Mesothelial cell of epicardium (in vitro differentiated cells): ENCODE measurements at regions not wholly inside any gene's neighbourhood (a gene's known extent, or its start where the extent isn't known, plus 50 kb on each side); places are given as distances from the start of the nearest gene placed in this dataset.

ENCODE experiments used
- DNase-seq, 2 experiments: peaks; one replicate each; pipeline ENCODE4 v3.0.0; 2021; ENCODE audit warnings: low spot score in 2 of 2; ENCODE audit not compliant: unreplicated experiment in 2 of 2
- H3K27ac Mint-ChIP-seq: 2 replicates; pipeline ENCODE4 v1.8.0; 2021; ENCODE audit warnings: mixed read lengths
- H3K27me3 Mint-ChIP-seq: 2 replicates; pipeline ENCODE4 v1.8.0; 2021; ENCODE audit warnings: low read depth, mixed read lengths
- H3K36me3 Mint-ChIP-seq: 2 replicates; pipeline ENCODE4 v1.8.0; 2021; ENCODE audit warnings: mixed read lengths
- H3K4me1 Mint-ChIP-seq: 2 replicates; pipeline ENCODE4 v1.8.0; 2021; ENCODE audit warnings: mixed read lengths
- H3K4me3 Mint-ChIP-seq: 2 replicates; pipeline ENCODE4 v1.8.0; 2021; ENCODE audit warnings: mild to moderate bottlenecking, moderate library complexity, mixed read lengths
- H3K9me3 Mint-ChIP-seq: 2 replicates; pipeline ENCODE4 v1.8.0; 2021; ENCODE audit warnings: mixed read lengths
- CTCF ChIP-seq: fragments of 200-600 bp; sonication (generic); IDR thresholded peaks from one replicate; pipeline ENCODE4 v1.5.0; 2021; ENCODE audit warnings: antibody characterized with exemption; ENCODE audit not compliant: unreplicated experiment

DNA sequence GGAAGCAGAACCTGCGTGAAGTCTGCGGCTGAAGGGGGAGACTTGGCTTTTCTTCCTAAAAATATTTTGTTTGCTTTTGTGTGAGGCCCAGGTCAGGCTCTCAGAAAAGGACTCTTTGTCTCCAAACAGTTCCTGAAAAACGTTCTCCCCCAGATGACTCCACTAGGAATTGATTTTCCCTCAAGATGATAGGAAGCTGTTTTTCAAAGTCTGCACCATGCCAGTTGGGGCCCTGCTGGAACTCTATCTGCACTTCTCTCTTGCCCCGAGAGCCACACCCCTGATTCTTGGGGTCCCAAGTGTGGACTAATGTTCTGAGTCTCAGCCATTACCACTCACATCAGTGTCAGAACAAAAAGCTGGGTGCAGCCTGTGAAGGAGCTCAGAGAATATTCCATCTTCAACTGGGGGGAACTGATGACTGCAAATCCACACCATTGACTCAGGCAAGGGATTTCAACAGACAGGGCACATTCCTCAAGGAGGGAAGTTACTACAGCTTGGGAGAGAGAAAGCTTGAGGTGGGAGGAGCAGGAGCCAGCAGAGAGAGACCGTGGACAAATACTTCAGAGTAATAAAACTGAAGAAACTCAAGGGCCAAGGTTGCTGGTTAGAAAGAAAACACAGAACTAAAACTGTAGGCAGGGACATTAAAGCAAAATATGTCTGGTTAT lies 768.3 kb downstream of the RNF144A start:
- Mint-ChIP-seq H3K27ac (peak overlapping the region; percentile 47), H3K4me1 (peaks cover 13% of the 10 kb centered on the region), H3K27me3 (no peaks in the 10 kb centered on the region), H3K9me3 (peaks cover 3% of the 10 kb centered on the region), H3K36me3 (no peaks in the 10 kb centered on the region), H3K4me3 (no peak overlapping the region)
- DNase-seq, result no peak
- TF ChIP-seq CTCF, result no peak

DNA sequence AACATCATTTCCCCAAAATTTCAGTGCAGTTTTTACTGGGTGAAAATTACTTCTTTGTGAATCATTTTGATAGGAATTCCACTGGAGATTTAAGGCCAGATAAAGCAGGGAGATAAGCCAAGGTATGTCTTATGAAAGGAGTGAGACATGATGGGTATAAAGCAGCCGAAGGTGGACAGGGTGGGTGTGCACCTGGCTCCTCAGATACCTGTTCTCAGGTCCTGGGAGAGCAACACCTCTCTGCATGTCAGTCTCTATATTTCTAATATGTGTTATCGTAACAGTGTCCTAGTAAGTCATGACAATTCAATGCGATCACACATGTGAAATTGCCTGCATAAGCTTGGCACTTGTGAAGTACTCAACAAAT lies 768.8 kb downstream of the RNF144A start:
- no peak overlapping the region for H3K4me3 Mint-ChIP-seq

DNA sequence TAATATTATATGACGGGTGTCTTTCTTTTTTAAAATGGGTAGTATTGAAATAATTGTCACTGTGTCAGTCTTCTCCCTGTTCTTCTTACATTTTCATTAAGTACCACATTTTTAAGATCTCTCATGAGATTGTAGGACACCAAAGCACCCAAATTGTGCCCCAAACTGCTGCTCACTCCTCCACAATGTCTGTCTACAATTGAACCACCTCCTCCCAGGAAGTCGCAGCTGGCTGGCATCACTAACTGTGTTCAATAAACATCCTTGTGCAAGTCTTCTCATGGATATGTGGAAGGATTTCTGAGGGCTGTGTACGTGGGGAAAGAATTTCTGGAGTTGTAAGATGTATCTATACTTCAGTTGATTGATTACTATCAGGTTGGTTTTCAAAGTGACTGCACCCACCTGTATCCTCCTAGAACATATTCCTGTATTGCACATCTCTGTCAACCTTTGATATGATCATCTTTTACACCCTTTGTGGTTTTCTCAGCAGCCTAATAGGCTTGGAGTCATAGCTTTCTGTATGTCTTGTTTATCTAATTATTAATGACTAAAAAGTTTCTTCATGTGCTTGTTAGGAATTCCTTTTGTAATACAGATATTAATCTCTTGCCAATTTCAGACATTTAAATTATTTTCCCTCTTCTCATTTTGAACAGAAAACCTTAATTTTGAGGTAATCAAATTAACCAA lies 774.9 kb downstream of the RNF144A start:
- H3K9me3 Mint-ChIP-seq, result no peaks in the 10 kb centered on the region
- no peak for DNase-seq
- no peak overlapping the region for H3K27ac Mint-ChIP-seq
- H3K4me3 Mint-ChIP-seq, result no peak overlapping the region
- no peaks in the 10 kb centered on the region for H3K36me3 Mint-ChIP-seq
- TF ChIP-seq CTCF, result no peak
- peaks cover 8% of the 10 kb centered on the region for H3K4me1 Mint-ChIP-seq
- no peaks in the 10 kb centered on the region for H3K27me3 Mint-ChIP-seq

More for the DNA sequence above, 768.8 kb downstream of the RNF144A start:
- no peak overlapping the region for H3K27ac Mint-ChIP-seq
- no peak for DNase-seq
- no peak for TF ChIP-seq CTCF
- peaks cover 13% of the 10 kb centered on the region for H3K4me1 Mint-ChIP-seq
- no peaks in the 10 kb centered on the region for H3K27me3 Mint-ChIP-seq
- peaks cover 3% of the 10 kb centered on the region for H3K9me3 Mint-ChIP-seq
- H3K36me3 Mint-ChIP-seq, result no peaks in the 10 kb centered on the region

GRCh38 chr2:7692657-7693161 lies 775.5 kb downstream of the RNF144A start:
- DNase-seq, result no peak
- H3K27me3 Mint-ChIP-seq, result no peaks in the 10 kb centered on the region
- peaks cover 8% of the 10 kb centered on the region for H3K4me1 Mint-ChIP-seq
- no peak overlapping the region for H3K27ac Mint-ChIP-seq
- TF ChIP-seq CTCF, result no peak
- no peaks in the 10 kb centered on the region for H3K9me3 Mint-ChIP-seq
- no peaks in the 10 kb centered on the region for H3K36me3 Mint-ChIP-seq
- no peak overlapping the region for H3K4me3 Mint-ChIP-seq

DNA sequence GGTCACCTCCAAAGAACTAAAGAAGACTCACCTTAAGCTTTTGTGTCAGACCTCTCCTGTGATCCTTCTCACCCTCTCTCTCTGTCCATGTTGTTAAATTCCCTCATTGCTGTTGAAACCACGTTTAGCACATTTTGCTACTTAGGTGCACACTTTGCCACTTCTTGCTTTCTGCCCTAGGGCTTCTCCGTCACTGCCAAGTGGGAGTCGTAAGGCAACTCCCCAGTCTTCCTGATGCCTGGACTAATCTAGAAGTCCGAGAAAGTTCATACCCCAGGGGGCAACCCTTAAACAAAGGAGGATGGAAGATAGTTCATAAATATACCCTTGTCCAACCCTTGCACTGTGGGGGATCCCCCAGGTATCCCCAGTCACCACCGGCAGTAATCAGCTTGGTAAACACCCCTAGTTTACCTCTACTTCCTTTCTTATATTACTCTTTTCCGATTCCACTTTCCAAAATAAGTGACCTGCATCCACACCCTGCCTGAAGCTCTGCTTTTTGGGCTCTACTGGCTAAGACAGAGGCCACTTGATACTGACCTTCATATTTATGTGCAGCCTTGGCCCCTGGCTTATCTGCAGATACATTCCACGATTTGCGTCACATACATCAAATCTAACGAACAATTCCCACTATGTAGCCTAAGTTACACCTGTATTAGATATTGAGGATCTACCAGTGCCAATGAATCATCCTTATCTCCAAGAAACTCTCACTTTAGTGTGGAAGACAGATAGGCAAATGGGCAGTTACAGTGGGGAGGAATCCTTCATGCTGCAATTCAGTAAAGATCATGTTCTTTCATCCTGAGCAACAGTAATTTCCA lies 776.2 kb downstream of the RNF144A start:
- no peaks in the 10 kb centered on the region for H3K27me3 Mint-ChIP-seq
- no peak for DNase-seq
- no peaks in the 10 kb centered on the region for H3K36me3 Mint-ChIP-seq
- no peak overlapping the region for H3K27ac Mint-ChIP-seq
- H3K4me3 Mint-ChIP-seq, result no peak overlapping the region
- no peaks in the 10 kb centered on the region for H3K9me3 Mint-ChIP-seq
- no peak for TF ChIP-seq CTCF
- peaks cover 8% of the 10 kb centered on the region for H3K4me1 Mint-ChIP-seq
